ENCODE measurements at regions not wholly inside any gene's neighbourhood (a gene's known extent, or its start where the extent isn't known, plus 50 kb on each side); places are given as distances from the start of the nearest gene placed in this dataset.

- DNase-seq, result no peak
Measured at GRCh38 chr5:51449026-51449425, 65.8 kb downstream of the ISL1 start.

- DNase-seq, result no peak
Measured at GRCh38 chr5:51452562-51452961, 69.3 kb downstream of the ISL1 start.

- no peak for DNase-seq
Measured at GRCh38 chr5:51465165-51465564, 81.9 kb downstream of the ISL1 start.

GRCh38 chr5:51466214-51466613 is 83.0 kb downstream of the ISL1 start:
- no peak for DNase-seq

GRCh38 chr5:51468196-51468595 is 84.9 kb downstream of the ISL1 start:
- no peak for DNase-seq

GRCh38 chr5:51471630-51472029 is 88.4 kb downstream of the ISL1 start:
- no peak for DNase-seq

GRCh38 chr5:51472472-51472871 is 89.2 kb downstream of the ISL1 start:
- no peak for DNase-seq

- no peak for DNase-seq
Measured at GRCh38 chr5:51475628-51476027, 92.4 kb downstream of the ISL1 start.

- no peak for DNase-seq
Measured at GRCh38 chr5:51476431-51476830, 93.2 kb downstream of the ISL1 start.

- DNase-seq, result no peak
Measured at GRCh38 chr5:51479840-51480239, 96.6 kb downstream of the ISL1 start.

- DNase-seq, result no peak
Measured at GRCh38 chr5:51484326-51484725, 101.1 kb downstream of the ISL1 start.

GRCh38 chr5:51486158-51486557 is 102.9 kb downstream of the ISL1 start:
- no peak for DNase-seq

GRCh38 chr5:51487952-51488351 is 104.7 kb downstream of the ISL1 start:
- DNase-seq, result no peak

GRCh38 chr5:51488803-51489642 is 105.8 kb downstream of the ISL1 start:
- no peak for DNase-seq

- DNase-seq, result no peak
Measured at GRCh38 chr5:51494821-51495220, 111.6 kb downstream of the ISL1 start.

- no peak for DNase-seq
Measured at GRCh38 chr5:51495672-51496071, 112.4 kb downstream of the ISL1 start.

- DNase-seq, result no peak
Measured at GRCh38 chr5:51517838-51518237, 134.6 kb downstream of the ISL1 start.

GRCh38 chr5:51518607-51519006 is 135.4 kb downstream of the ISL1 start:
- no peak for DNase-seq

- no peak for DNase-seq
Measured at GRCh38 chr5:51521583-51521982, 138.3 kb downstream of the ISL1 start.

- no peak for DNase-seq
Measured at GRCh38 chr5:51539232-51539631, 156.0 kb downstream of the ISL1 start.

- no peak for DNase-seq
Measured at GRCh38 chr5:51544031-51544785, 161.0 kb downstream of the ISL1 start.

GRCh38 chr5:51556833-51557232 is 173.6 kb downstream of the ISL1 start:
- DNase-seq, result no peak

- DNase-seq, result no peak
Measured at GRCh38 chr5:51558682-51559081, 175.4 kb downstream of the ISL1 start.

- no peak for DNase-seq
Measured at GRCh38 chr5:51559339-51559738, 176.1 kb downstream of the ISL1 start.

All from NCI-H446 treated with DMSO at 0.1 percent for 48 hours (cell line).